CD4-positive, CD25-positive, alpha-beta regulatory T cell (primary cell): ENCODE measurements at regions not wholly inside any gene's neighbourhood (a gene's known extent, or its start where the extent isn't known, plus 50 kb on each side); places are given as distances from the start of the nearest gene placed in this dataset.

ENCODE experiments used
- ATAC-seq, 2 donors: fragments of 150-1000 bp; cut with Tn5 transposase; one replicate each; pipeline ENCODE4 v1.10.0; 2021; ENCODE audit warnings: low read depth in 2 of 2, moderate number of reproducible peaks in 2 of 2, moderate library complexity in 1 of 2
- DNase-seq, 3 donors: peaks; one replicate each; pipeline versions ENCODE4 v3.0.0 to v3.0.0-alpha.2; 2012 to 2022; ENCODE audit warnings: mixed read lengths in 1 of 3
- H3K27ac ChIP-seq: one replicate; pipeline ENCODE4 v1.7.0; 2013; ENCODE audit warnings: mild to moderate bottlenecking, low read length; ENCODE audit not compliant: insufficient read depth, poor library complexity, severe bottlenecking
- H3K27me3 ChIP-seq: one replicate; pipeline ENCODE4 v1.7.0; 2013; ENCODE audit warnings: low read length; ENCODE audit not compliant: control insufficient read depth, insufficient read depth
- H3K36me3 ChIP-seq: one replicate; pipeline ENCODE4 v1.7.0; 2013; ENCODE audit warnings: mild to moderate bottlenecking, low read length, moderate library complexity; ENCODE audit not compliant: control insufficient read depth, insufficient read depth
- H3K4me1 ChIP-seq: 2 replicates; pipeline ENCODE4 v1.7.0; 2013; ENCODE audit warnings: mild to moderate bottlenecking, low read length; ENCODE audit not compliant: insufficient read depth, control insufficient read depth, poor library complexity, severe bottlenecking
- H3K4me3 ChIP-seq: one replicate; pipeline ENCODE4 v1.7.0; 2013; ENCODE audit warnings: low read depth, mild to moderate bottlenecking, low read length, moderate library complexity
- H3K9me3 ChIP-seq, 2 experiments: 1 replicate in 1 of 2; 2 replicates in 1 of 2; pipeline ENCODE4 v1.7.0; 2013; ENCODE audit warnings: low read length in 2 of 2, mild to moderate bottlenecking in 1 of 2, moderate library complexity in 1 of 2; ENCODE audit not compliant: control insufficient read depth in 2 of 2
- H3K27ac Mint-ChIP-seq, 3 donors: one replicate each; pipeline ENCODE4 v1.8.0; 2020 to 2022; ENCODE audit warnings: mild to moderate bottlenecking in 3 of 3, mixed read lengths in 3 of 3, moderate library complexity in 2 of 3
- H3K27me3 Mint-ChIP-seq: one replicate; pipeline ENCODE4 v1.8.0; 2022; ENCODE audit warnings: mild to moderate bottlenecking, mixed read lengths
- H3K36me3 Mint-ChIP-seq: one replicate; pipeline ENCODE4 v1.8.0; 2020; ENCODE audit warnings: mixed read lengths
- H3K4me1 Mint-ChIP-seq, 4 donors: one replicate each; pipeline ENCODE4 v1.8.0; 2020 to 2022; ENCODE audit warnings: mixed read lengths in 4 of 4, mild to moderate bottlenecking in 1 of 4
- H3K4me3 Mint-ChIP-seq, 4 donors: one replicate each; pipeline ENCODE4 v1.8.0; 2020 to 2022; ENCODE audit warnings: mild to moderate bottlenecking in 4 of 4, mixed read lengths in 4 of 4, moderate library complexity in 3 of 4
- H3K9me3 Mint-ChIP-seq, 7 donors: one replicate each; pipeline ENCODE4 v1.8.0; 2020 to 2022; ENCODE audit warnings: mixed read lengths in 7 of 7, mild to moderate bottlenecking in 3 of 7, moderate library complexity in 2 of 7

DNA sequence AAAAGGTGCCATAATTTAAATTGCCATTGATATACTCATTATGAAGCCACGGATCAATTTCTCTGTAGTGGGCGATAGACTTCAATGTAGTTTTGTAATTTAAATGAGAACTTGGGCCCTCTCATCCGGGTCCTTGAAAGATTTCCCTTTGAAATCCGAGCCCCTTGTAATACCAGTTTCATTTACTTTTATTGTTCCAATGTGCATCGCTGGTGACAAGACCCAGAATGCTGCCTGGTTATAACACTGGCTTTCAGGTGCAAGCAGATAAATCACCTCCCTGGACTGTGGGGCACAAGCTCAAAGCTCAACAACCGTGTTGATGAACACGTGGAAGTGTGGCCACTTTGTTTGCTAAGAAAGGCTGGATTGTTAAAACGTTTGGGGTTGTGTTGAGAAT is 68.9 kb upstream of the FZD10 start:
- H3K27ac Mint-ChIP-seq: peak overlapping the region in 1 of 3 donors; percentile 52
- H3K4me3 Mint-ChIP-seq: no peak overlapping the region
- DNase-seq (no peak), ATAC-seq (no peak)
- H3K36me3 Mint-ChIP-seq: no peaks in the 10 kb centered on the region
- Histone ChIP-seq H3K4me3 (no peak overlapping the region), H3K9me3 (no peaks in the 10 kb centered on the region), H3K4me1 (no peaks in the 10 kb centered on the region), H3K27ac (no peak overlapping the region), H3K27me3 (no peaks in the 10 kb centered on the region), H3K36me3 (no peaks in the 10 kb centered on the region)
- no peaks in the 10 kb centered on the region for H3K4me1 Mint-ChIP-seq
- H3K9me3 Mint-ChIP-seq: peaks cover 0 to 5% (median 2%) of the 10 kb centered on the region in 7 donors
- H3K27me3 Mint-ChIP-seq: no peaks in the 10 kb centered on the region

DNA sequence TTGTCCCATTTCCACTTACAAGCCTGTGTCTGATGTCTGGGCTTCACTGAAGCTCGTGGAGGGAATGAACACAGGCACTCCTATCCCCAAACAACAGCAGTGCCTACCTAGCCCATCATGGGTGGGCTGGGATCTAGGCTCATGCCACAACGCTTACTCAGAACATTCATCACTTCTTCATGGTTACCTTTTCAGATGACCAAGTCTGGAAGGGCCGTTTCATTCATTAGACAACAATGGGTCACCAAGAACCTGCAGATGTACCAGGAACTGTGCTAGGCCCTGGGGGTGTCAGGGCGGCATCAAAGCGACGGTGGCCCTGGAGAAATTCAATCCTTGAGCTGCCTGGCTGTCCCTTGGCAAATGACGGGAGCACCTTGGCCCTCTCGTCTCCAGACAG is 64.9 kb upstream of the FZD10 start:
- H3K27ac ChIP-seq: no peak overlapping the region
- no peaks in the 10 kb centered on the region for H3K9me3 ChIP-seq
- H3K9me3 Mint-ChIP-seq: peaks cover 0 to 2% (median 0%) of the 10 kb centered on the region in 7 donors
- H3K36me3 Mint-ChIP-seq: no peaks in the 10 kb centered on the region
- H3K27me3 Mint-ChIP-seq: no peaks in the 10 kb centered on the region
- ATAC-seq (no peak), DNase-seq (no peak)
- H3K36me3 ChIP-seq: no peaks in the 10 kb centered on the region
- no peak overlapping the region for H3K4me3 ChIP-seq
- no peak overlapping the region for H3K27ac Mint-ChIP-seq
- no peaks in the 10 kb centered on the region for H3K4me1 ChIP-seq
- H3K4me3 Mint-ChIP-seq: no peak overlapping the region
- H3K4me1 Mint-ChIP-seq: no peaks in the 10 kb centered on the region
- H3K27me3 ChIP-seq: no peaks in the 10 kb centered on the region

DNA sequence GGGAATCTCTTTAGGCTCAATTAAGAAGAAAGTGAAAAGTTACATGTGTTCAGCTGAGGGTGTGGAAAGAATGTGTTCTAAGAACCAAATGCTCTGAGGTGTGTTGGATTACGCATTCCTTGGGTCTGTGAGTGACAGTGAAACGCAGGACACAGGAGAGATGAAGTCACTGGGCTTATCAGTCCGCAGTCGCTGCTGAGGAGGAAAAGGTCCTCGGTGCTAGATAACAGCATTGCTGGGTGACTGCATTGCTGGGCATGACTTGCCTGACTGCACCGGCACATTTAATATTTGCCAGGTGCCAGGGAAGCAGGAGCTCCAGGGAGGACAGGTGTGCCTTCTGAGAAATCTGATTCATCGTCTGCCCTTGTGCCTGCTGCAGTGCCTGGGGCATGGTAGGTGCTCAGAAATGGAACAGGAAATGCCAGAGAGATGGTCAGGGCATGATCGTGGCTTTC is 64.4 kb upstream of the FZD10 start:
- peaks cover 0 to 2% (median 0%) of the 10 kb centered on the region in 7 donors for H3K9me3 Mint-ChIP-seq
- H3K27me3 Mint-ChIP-seq: no peaks in the 10 kb centered on the region
- no peak overlapping the region for H3K4me3 ChIP-seq
- H3K27ac ChIP-seq: no peak overlapping the region
- no peak for ATAC-seq
- H3K27ac Mint-ChIP-seq: no peak overlapping the region
- no peak for DNase-seq
- H3K9me3 ChIP-seq: no peaks in the 10 kb centered on the region
- H3K36me3 Mint-ChIP-seq: no peaks in the 10 kb centered on the region
- no peaks in the 10 kb centered on the region for H3K36me3 ChIP-seq
- no peaks in the 10 kb centered on the region for H3K4me1 ChIP-seq
- no peaks in the 10 kb centered on the region for H3K27me3 ChIP-seq
- H3K4me1 Mint-ChIP-seq: no peaks in the 10 kb centered on the region
- H3K4me3 Mint-ChIP-seq: no peak overlapping the region

DNA sequence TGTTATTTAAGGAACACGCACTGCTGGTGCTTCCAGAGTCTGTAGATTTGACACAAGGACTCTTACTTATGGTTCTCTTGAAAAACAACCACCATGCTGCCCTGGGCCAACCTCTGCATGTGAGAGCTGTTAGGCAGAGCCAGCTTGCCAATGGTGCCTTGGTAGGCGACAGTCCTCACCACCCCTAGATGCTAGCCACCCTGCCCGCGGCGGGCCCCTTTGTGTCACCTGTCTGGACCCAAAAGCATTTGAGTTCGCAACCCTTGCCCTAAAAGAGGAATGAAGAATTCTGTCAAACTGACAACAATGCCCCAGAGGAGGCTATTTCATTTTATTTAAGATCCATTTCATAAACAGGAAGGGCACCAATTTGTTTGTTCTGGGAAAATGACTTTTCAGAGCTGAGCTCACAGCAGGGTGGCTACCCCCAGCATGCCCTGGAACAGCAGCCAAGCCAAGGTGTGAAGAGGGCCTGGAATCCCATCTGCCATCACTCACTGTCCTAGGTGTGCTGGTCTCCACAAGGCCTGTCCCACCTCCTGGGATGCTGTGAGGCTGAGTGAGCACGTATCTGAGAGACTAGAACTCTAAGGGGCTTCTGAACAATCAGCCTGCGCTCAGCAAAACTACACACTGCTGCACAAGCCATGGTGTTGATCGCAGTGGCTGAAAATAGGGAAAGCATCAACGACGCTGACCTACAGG is 63.8 kb upstream of the FZD10 start:
- no peak overlapping the region for H3K27ac ChIP-seq
- Mint-ChIP-seq H3K4me3 (no peak overlapping the region), H3K4me1 (no peaks in the 10 kb centered on the region), H3K36me3 (no peaks in the 10 kb centered on the region), H3K27ac (no peak overlapping the region), H3K9me3 (peaks cover 0 to 3% (median 0%) of the 10 kb centered on the region in 7 donors), H3K27me3 (no peaks in the 10 kb centered on the region)
- no peaks in the 10 kb centered on the region for H3K27me3 ChIP-seq
- no peaks in the 10 kb centered on the region for H3K4me1 ChIP-seq
- no peaks in the 10 kb centered on the region for H3K36me3 ChIP-seq
- H3K4me3 ChIP-seq: no peak overlapping the region
- no peaks in the 10 kb centered on the region for H3K9me3 ChIP-seq
- no peak for DNase-seq
- ATAC-seq: no peak

DNA sequence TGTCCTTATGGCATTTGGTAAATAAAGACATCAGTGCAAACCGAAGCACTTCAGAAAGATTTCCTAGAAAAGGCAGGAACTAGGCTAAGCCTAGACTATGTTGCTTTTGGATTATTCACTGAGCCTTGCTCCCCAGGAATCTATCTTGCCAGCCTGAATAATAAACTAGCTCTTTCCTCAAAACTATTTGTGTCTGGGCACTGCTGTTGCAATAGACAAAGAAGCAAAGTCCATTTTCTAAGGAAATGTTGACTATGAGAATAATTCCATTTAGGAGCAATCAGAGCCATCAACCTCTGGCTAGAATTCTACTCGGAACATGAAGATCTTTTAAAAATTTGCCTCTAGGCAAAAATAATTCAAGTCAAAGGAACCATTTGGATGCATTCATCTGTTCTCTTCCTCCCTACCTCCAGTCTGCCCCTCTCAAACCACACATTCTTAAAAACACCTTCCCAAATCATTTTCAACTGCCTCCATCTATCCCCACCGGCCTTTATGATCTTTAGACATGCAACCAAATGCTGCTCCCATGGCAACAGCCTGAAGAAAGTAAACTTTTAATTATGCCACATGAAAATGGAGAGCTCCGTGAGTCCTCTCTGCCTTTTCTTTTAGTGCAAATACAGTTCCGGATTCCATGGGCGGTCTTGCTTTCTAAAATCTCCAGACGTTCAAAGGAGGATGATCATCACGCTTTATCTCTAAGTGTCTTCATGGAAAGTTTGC is 61.5 kb upstream of the FZD10 start:
- no peak overlapping the region for H3K4me3 Mint-ChIP-seq
- H3K27me3 Mint-ChIP-seq: peaks cover 4% of the 10 kb centered on the region
- DNase-seq: no peak
- H3K27ac Mint-ChIP-seq: no peak overlapping the region
- H3K9me3 ChIP-seq: no peaks in the 10 kb centered on the region
- ATAC-seq: no peak
- H3K36me3 Mint-ChIP-seq: no peaks in the 10 kb centered on the region
- no peak overlapping the region for H3K27ac ChIP-seq
- no peaks in the 10 kb centered on the region for H3K4me1 Mint-ChIP-seq
- H3K9me3 Mint-ChIP-seq: peaks cover 0 to 5% (median 0%) of the 10 kb centered on the region in 7 donors
- no peaks in the 10 kb centered on the region for H3K36me3 ChIP-seq
- no peak overlapping the region for H3K4me3 ChIP-seq
- H3K4me1 ChIP-seq: no peaks in the 10 kb centered on the region
- no peaks in the 10 kb centered on the region for H3K27me3 ChIP-seq

DNA sequence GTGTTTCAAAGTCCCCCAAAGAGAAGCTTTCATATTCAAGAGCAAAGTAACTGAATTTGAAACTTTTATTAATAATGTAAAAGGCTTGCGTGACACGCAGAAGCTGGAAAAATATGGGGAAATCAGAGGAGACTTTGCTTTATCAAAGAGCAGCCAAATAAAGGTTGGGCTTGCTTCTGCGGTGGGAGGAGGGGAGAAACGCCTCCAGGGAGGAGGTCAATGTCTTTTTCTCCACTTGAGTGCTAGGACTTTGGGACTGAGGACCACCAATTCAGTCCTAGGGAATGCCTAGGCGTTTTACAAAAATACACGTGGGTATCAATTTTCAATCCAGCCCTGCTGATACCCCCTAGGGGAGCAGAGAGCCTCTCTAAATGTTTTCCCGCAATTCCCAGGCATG is 60.9 kb upstream of the FZD10 start:
- Histone ChIP-seq H3K27me3 (no peaks in the 10 kb centered on the region), H3K9me3 (no peaks in the 10 kb centered on the region), H3K4me3 (no peak overlapping the region), H3K36me3 (no peaks in the 10 kb centered on the region), H3K27ac (no peak overlapping the region), H3K4me1 (no peaks in the 10 kb centered on the region)
- no peak overlapping the region for H3K27ac Mint-ChIP-seq
- no peak for DNase-seq
- H3K27me3 Mint-ChIP-seq: peaks cover 4% of the 10 kb centered on the region
- H3K4me1 Mint-ChIP-seq: no peaks in the 10 kb centered on the region
- no peaks in the 10 kb centered on the region for H3K36me3 Mint-ChIP-seq
- H3K9me3 Mint-ChIP-seq: peaks cover 0 to 5% (median 0%) of the 10 kb centered on the region in 7 donors
- H3K4me3 Mint-ChIP-seq: no peak overlapping the region
- no peak for ATAC-seq

DNA sequence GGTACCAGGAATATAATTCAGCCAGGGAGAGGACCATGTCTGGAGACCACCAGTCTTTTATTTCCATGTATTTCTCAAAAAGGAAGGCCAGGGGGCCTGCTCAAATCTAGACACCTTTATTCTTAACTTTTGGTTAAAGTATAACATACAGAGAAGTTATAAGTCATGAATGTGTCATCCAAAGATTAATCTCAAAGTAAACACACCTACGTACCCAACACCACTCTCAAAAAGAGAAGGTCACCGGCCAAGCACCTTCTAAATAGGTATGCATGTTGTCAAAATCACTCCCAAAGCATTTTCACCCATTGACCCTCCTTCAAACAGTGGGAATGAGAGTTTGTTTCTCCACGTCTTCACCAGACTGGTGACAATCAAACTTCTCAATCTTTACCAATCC is 60.0 kb upstream of the FZD10 start:
- ATAC-seq (no peak), DNase-seq (no peak)
- no peak overlapping the region for H3K4me3 Mint-ChIP-seq
- peaks cover 0 to 5% (median 0%) of the 10 kb centered on the region in 7 donors for H3K9me3 Mint-ChIP-seq
- no peaks in the 10 kb centered on the region for H3K4me1 ChIP-seq
- no peaks in the 10 kb centered on the region for H3K27me3 ChIP-seq
- peaks cover 4% of the 10 kb centered on the region for H3K27me3 Mint-ChIP-seq
- no peak overlapping the region for H3K27ac ChIP-seq
- H3K36me3 ChIP-seq: no peaks in the 10 kb centered on the region
- no peaks in the 10 kb centered on the region for H3K36me3 Mint-ChIP-seq
- H3K4me1 Mint-ChIP-seq: no peaks in the 10 kb centered on the region
- no peak overlapping the region for H3K4me3 ChIP-seq
- H3K9me3 ChIP-seq: no peaks in the 10 kb centered on the region
- no peak overlapping the region for H3K27ac Mint-ChIP-seq
